HCT116 (cell line): ENCODE measurements at regions not wholly inside any gene's neighbourhood (a gene's known extent, or its start where the extent isn't known, plus 50 kb on each side); places are given as distances from the start of the nearest gene placed in this dataset.

Experiments used
- RAD21 ChIP-seq: IDR thresholded peaks from 2 replicates; pipeline ENCODE4 v1.6.1; 2012; ENCODE audit warnings: low read depth, mild to moderate bottlenecking
- TF ChIP-seq, protein P1 (sequence below), 3 experiments: fragments of 200-600 bp in 1 of 3; sonication (generic) in 1 of 3; IDR thresholded peaks in 2 of 3; conservative IDR thresholded peaks in 1 of 3; 2 replicates each; pipeline ENCODE4 v1.5.1; 2012 to 2017; ENCODE audit warnings: low read depth in 2 of 3, low read length in 2 of 3, antibody characterized with exemption in 1 of 3, borderline replicate concordance in 1 of 3, control low read depth in 1 of 3, mild to moderate bottlenecking in 1 of 3, mixed read lengths in 1 of 3, mixed run types in 1 of 3, moderate library complexity in 1 of 3; ENCODE audit not compliant: insufficient read depth in 1 of 3
- TF ChIP-seq, protein P2 (sequence below): IDR thresholded peaks from 2 replicates; pipeline ENCODE4 v1.6.1; 2012

DNA sequence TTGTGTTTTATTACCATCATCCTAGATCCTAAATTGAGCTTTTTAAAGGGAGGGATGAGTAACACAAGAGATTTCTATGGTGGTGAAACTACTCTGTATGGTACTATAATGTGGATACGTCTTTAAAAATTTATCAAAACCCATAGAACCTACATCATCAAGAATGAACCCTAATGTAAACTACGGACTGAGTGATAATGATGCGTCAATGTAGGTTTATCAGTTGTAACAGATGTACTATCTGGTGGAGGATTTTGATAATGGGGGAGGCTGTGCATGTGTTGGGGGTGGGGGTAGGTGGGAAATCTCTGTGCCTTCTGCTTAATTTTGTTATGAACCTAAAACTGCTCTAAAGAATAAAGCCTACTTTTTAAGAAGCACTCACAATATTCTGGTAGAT lies 724.1 kb upstream of the SOX9 start:
- no peak for TF ChIP-seq RAD21
- TF ChIP-seq, protein P1, sequence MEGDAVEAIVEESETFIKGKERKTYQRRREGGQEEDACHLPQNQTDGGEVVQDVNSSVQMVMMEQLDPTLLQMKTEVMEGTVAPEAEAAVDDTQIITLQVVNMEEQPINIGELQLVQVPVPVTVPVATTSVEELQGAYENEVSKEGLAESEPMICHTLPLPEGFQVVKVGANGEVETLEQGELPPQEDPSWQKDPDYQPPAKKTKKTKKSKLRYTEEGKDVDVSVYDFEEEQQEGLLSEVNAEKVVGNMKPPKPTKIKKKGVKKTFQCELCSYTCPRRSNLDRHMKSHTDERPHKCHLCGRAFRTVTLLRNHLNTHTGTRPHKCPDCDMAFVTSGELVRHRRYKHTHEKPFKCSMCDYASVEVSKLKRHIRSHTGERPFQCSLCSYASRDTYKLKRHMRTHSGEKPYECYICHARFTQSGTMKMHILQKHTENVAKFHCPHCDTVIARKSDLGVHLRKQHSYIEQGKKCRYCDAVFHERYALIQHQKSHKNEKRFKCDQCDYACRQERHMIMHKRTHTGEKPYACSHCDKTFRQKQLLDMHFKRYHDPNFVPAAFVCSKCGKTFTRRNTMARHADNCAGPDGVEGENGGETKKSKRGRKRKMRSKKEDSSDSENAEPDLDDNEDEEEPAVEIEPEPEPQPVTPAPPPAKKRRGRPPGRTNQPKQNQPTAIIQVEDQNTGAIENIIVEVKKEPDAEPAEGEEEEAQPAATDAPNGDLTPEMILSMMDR (IDR thresholded peaks at IDR 0.05 in 2 of 3, conservative IDR thresholded peaks at IDR 0.05 in 1 of 3; ENCODE audit: borderline replicate concordance in 1 of 3, insufficient read depth in 1 of 3, low read depth in 2 of 3, low read length in 2 of 3) = no peak
- TF ChIP-seq, protein P2, sequence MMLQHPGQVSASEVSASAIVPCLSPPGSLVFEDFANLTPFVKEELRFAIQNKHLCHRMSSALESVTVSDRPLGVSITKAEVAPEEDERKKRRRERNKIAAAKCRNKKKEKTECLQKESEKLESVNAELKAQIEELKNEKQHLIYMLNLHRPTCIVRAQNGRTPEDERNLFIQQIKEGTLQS = no peak
